ENCODE measurements at regions not wholly inside any gene's neighbourhood (a gene's known extent, or its start where the extent isn't known, plus 50 kb on each side); places are given as distances from the start of the nearest gene placed in this dataset.

GRCh38 chr12:84329938-84330337, 582.7 kb downstream of the SLC6A15 start:
- TF ChIP-seq CTCF (IDR thresholded peaks at IDR 0.05) (no peak), EP300 (IDR thresholded peaks at IDR 0.05) (no peak)

All from sigmoid colon (tissue), 4 donors.